ENCODE measurements at regions not wholly inside any gene's neighbourhood (a gene's known extent, or its start where the extent isn't known, plus 50 kb on each side); places are given as distances from the start of the nearest gene placed in this dataset.

- BruUV-seq (replicated peaks) = no TSS peak
- no peaks in the 10 kb centered on the region for H3K9me3 ChIP-seq (ENCODE audit: control insufficient read depth, insufficient read depth, low read depth, low read length)
- no peak for TF ChIP-seq TCF7L2 (IDR thresholded peaks at IDR 0.05; ENCODE audit: low read depth, low read length)
- TF ChIP-seq REST (IDR thresholded peaks at IDR 0.05; ENCODE audit: insufficient read depth in 1 of 2, low read depth in 2 of 2, low read length in 1 of 2) = no peak
- TF ChIP-seq POLR2AphosphoS5 (IDR thresholded peaks at IDR 0.05; ENCODE audit: low read depth, low read length) = no peak
- ChIA-PET POLR2A (no interaction called here), CTCF (no interaction called here)
- in situ Hi-C loops (cut with HindIII; ENCODE audit: low pct_unique_long_range_greater_than_20kb, low sequenced_read_pairs) = no loop called here
- ATAC-seq = no peak
- H3K27ac ChIP-seq (ENCODE audit: low read length) = no peak overlapping the region
- no peaks in the 10 kb centered on the region for H3K36me3 ChIP-seq (ENCODE audit: control insufficient read depth, insufficient read depth, low read length)
- DNase-seq (ENCODE audit: low read depth, low spot score) = no peak
- no peaks in the 10 kb centered on the region for H3K4me1 ChIP-seq (ENCODE audit: control insufficient read depth, insufficient read depth, low read length)
- H3K27me3 ChIP-seq (ENCODE audit: control insufficient read depth, insufficient read depth, low read length) = no peaks in the 10 kb centered on the region
- intact Hi-C loops (cut with micrococcal nuclease; ENCODE audit: unreplicated experiment) = no loop called here
- H3K4me3 ChIP-seq (ENCODE audit: low read depth in 2 of 2, low read length in 2 of 2) = no peak overlapping the region
Measured at GRCh38 chr6:125477156-125477555, 175.4 kb upstream of the HDDC2 start.

- no peak for TF ChIP-seq SIN3A (IDR thresholded peaks at IDR 0.05; ENCODE audit: borderline replicate concordance, insufficient read depth, low read depth, low read length)
- TF ChIP-seq CTCF (IDR thresholded peaks at IDR 0.05) = no peak
- TF ChIP-seq POLR2AphosphoS5 (IDR thresholded peaks at IDR 0.05; ENCODE audit: low read depth, low read length) = no peak
- TF ChIP-seq REST (IDR thresholded peaks at IDR 0.05; ENCODE audit: insufficient read depth in 1 of 2, low read depth in 2 of 2, low read length in 1 of 2) = no peak
- H3K27ac ChIP-seq (ENCODE audit: low read length) = no peak overlapping the region
- in situ Hi-C loops (cut with HindIII; ENCODE audit: low pct_unique_long_range_greater_than_20kb, low sequenced_read_pairs) = no loop called here
- no peak for DNase-seq (ENCODE audit: low read depth, low spot score)
- ChIA-PET CTCF (no interaction called here), POLR2A (no interaction called here)
- ATAC-seq = no peak
- no TSS peak for BruUV-seq (replicated peaks)
- H3K9me3 ChIP-seq (ENCODE audit: control insufficient read depth, insufficient read depth, low read depth, low read length) = no peaks in the 10 kb centered on the region
- no peaks in the 10 kb centered on the region for H3K4me1 ChIP-seq (ENCODE audit: control insufficient read depth, insufficient read depth, low read length)
- intact Hi-C loops (cut with micrococcal nuclease; ENCODE audit: unreplicated experiment) = no loop called here
- no peaks in the 10 kb centered on the region for H3K36me3 ChIP-seq (ENCODE audit: control insufficient read depth, insufficient read depth, low read length)
- H3K27me3 ChIP-seq (ENCODE audit: control insufficient read depth, insufficient read depth, low read length) = no peaks in the 10 kb centered on the region
- H3K4me3 ChIP-seq (ENCODE audit: low read depth in 2 of 2, low read length in 2 of 2) = no peak overlapping the region
Measured at GRCh38 chr6:125477844-125478243, 176.1 kb upstream of the HDDC2 start.
